ENCODE measurements at regions not wholly inside any gene's neighbourhood (a gene's known extent, or its start where the extent isn't known, plus 50 kb on each side); places are given as distances from the start of the nearest gene placed in this dataset.

DNA sequence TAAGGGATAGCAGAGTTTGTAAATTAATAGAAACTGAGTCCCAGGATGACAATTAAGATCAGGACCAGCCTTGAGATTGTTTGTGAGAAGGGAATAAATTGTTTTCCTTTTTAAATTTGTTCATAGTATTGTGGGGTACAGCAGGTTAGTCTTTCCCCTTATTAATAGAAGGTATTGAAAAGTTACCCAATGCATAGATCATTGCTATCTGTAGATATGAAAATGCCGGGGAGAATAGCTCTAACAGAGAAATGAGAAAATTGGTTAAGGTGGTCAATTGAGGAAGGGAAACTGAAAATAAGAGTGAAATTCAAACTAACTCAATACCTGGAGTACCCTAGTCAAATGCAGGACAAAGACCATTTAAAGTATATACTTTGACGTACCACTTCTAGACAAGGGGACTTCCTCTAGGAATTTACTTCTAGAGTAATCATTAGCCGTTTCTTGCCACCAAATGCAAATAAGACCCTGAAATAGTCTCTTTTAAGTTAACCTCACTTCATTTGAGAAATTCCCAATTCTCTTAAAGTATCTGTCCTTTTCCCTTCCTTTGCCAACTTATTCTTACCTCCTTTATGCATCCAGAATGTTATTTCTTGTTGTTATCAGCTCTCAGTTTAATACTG lies 1224.4 kb upstream of the LRRTM1 start:
- intact Hi-C loops (cut with DNase I), result no loop called here
- DNase-seq, result no peak
- no peak for ATAC-seq
- no peak overlapping the region for H3K4me3 ChIP-seq
- no peaks in the 10 kb centered on the region for H3K36me3 ChIP-seq
- H3K27ac ChIP-seq, result no peak overlapping the region
- no peaks in the 10 kb centered on the region for H3K27me3 ChIP-seq (ENCODE audit: low read depth)
- TF ChIP-seq, protein P1, sequence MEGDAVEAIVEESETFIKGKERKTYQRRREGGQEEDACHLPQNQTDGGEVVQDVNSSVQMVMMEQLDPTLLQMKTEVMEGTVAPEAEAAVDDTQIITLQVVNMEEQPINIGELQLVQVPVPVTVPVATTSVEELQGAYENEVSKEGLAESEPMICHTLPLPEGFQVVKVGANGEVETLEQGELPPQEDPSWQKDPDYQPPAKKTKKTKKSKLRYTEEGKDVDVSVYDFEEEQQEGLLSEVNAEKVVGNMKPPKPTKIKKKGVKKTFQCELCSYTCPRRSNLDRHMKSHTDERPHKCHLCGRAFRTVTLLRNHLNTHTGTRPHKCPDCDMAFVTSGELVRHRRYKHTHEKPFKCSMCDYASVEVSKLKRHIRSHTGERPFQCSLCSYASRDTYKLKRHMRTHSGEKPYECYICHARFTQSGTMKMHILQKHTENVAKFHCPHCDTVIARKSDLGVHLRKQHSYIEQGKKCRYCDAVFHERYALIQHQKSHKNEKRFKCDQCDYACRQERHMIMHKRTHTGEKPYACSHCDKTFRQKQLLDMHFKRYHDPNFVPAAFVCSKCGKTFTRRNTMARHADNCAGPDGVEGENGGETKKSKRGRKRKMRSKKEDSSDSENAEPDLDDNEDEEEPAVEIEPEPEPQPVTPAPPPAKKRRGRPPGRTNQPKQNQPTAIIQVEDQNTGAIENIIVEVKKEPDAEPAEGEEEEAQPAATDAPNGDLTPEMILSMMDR (IDR thresholded peaks at IDR 0.05), result no peak
- no peaks in the 10 kb centered on the region for H3K9me3 ChIP-seq
- H3K4me1 ChIP-seq, result no peaks in the 10 kb centered on the region

DNA sequence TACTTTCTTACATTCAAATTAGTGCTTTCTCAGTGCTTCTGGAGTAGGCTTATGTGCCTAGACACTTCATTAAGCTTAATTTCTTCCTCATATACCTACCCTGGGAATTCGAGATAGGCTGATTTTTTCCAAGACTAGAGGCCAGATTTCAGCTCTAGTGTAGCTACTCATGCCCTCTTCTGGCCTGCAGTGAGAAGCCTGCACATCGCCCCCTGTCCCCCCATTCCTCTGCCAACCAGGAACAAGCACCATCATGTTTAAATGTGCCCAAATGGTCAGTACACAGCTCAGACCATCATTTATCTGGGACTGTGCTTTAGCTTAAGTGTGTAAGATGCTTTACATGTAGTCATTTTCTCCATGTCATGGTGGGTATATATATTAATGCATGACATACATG lies 1218.8 kb upstream of the LRRTM1 start:
- TF ChIP-seq, protein P1 (IDR thresholded peaks at IDR 0.05), result no peak
- DNase-seq, result no peak
- Histone ChIP-seq H3K4me3 (no peak overlapping the region), H3K36me3 (no peaks in the 10 kb centered on the region), H3K9me3 (no peaks in the 10 kb centered on the region), H3K27ac (no peak overlapping the region), H3K4me1 (no peaks in the 10 kb centered on the region), H3K27me3 (ENCODE audit: low read depth) (no peaks in the 10 kb centered on the region)
- ATAC-seq, result no peak
- intact Hi-C loops (cut with DNase I), result no loop called here

DNA sequence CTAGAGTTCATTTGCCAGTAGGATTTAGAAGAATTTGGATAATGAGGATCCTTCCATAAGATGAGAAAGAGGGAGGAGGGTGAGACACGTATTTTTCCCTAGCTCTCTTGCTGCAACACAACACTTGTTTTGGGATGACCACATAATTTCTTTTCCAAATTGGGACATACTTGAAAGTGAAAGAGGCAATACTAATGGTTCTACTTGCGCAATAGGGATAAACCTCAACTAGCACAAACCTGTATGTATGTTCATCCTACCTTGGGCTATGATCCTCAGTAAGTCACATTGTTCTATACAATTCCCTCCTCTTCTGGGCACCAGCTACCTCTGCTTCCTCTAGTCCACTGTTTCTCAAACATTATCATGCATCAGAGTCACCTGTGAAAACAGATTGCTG lies 1208.8 kb upstream of the LRRTM1 start:
- H3K36me3 ChIP-seq, result no peaks in the 10 kb centered on the region
- intact Hi-C loops (cut with DNase I), result no loop called here
- no peak for DNase-seq
- ATAC-seq, result no peak
- no peaks in the 10 kb centered on the region for H3K27me3 ChIP-seq (ENCODE audit: low read depth)
- H3K4me3 ChIP-seq, result no peak overlapping the region
- no peaks in the 10 kb centered on the region for H3K4me1 ChIP-seq
- TF ChIP-seq, protein P1 (IDR thresholded peaks at IDR 0.05), result no peak
- H3K27ac ChIP-seq, result no peak overlapping the region
- H3K9me3 ChIP-seq, result no peaks in the 10 kb centered on the region

DNA sequence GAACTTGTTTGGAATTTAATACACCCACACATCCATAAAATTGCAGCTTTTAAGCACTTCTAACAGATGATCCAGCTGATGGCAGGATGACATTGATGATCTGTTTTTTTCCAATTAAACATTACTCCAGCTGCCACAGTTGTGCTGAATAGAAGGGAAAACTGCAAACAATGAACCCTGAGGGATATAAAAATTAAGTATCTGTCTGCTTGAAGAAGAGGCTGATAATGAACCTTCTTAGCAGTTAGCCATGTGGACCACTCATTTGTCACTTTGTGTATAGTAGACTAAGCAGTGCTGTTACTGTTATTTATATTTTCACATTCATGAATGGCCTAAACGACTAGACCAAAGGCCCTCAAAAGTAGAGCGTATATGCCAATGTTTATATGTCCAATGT lies 1201.0 kb upstream of the LRRTM1 start:
- Histone ChIP-seq H3K9me3 (no peaks in the 10 kb centered on the region), H3K4me3 (no peak overlapping the region), H3K36me3 (no peaks in the 10 kb centered on the region), H3K27ac (no peak overlapping the region), H3K27me3 (ENCODE audit: low read depth) (no peaks in the 10 kb centered on the region), H3K4me1 (no peaks in the 10 kb centered on the region)
- TF ChIP-seq, protein P1 (IDR thresholded peaks at IDR 0.05), result no peak
- intact Hi-C loops (cut with DNase I), result no loop called here
- ATAC-seq (no peak), DNase-seq (no peak)

- Histone ChIP-seq H3K4me3 (no peak overlapping the region), H3K36me3 (no peaks in the 10 kb centered on the region), H3K27me3 (ENCODE audit: low read depth) (no peaks in the 10 kb centered on the region), H3K9me3 (peaks cover 6% of the 10 kb centered on the region), H3K4me1 (no peaks in the 10 kb centered on the region), H3K27ac (no peak overlapping the region)
- no peak for DNase-seq
- intact Hi-C loops (cut with DNase I), result no loop called here
- TF ChIP-seq, protein P1 (IDR thresholded peaks at IDR 0.05), result no peak
- no peak for ATAC-seq
Measured at GRCh38 chr2:81495556-81495955, 1191.0 kb upstream of the LRRTM1 start.
